ENCODE measurements at regions not wholly inside any gene's neighbourhood (a gene's known extent, or its start where the extent isn't known, plus 50 kb on each side); places are given as distances from the start of the nearest gene placed in this dataset.

DNA sequence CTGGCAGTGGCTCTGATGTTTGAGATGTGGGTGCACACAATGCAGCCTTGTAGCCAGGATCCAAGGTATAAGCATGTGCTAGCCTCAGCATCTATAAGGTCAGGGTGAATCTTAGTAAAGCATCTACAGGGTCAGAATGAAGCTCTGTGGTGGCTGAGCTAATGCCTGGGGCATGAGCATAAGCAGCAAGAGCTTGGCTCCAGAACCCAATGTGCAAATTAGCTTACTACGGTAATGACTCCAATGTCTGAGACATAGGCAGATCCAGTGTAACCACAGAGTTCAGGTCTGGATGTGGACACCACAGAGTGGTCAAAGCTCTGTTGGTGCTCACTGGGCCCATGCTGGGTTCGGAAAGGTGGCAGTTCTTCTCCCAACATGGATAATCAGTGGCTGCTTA lies 304.5 kb upstream of the NECTIN3 start:
- TF ChIP-seq, protein P1, sequence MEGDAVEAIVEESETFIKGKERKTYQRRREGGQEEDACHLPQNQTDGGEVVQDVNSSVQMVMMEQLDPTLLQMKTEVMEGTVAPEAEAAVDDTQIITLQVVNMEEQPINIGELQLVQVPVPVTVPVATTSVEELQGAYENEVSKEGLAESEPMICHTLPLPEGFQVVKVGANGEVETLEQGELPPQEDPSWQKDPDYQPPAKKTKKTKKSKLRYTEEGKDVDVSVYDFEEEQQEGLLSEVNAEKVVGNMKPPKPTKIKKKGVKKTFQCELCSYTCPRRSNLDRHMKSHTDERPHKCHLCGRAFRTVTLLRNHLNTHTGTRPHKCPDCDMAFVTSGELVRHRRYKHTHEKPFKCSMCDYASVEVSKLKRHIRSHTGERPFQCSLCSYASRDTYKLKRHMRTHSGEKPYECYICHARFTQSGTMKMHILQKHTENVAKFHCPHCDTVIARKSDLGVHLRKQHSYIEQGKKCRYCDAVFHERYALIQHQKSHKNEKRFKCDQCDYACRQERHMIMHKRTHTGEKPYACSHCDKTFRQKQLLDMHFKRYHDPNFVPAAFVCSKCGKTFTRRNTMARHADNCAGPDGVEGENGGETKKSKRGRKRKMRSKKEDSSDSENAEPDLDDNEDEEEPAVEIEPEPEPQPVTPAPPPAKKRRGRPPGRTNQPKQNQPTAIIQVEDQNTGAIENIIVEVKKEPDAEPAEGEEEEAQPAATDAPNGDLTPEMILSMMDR (IDR thresholded peaks at IDR 0.05; ENCODE audit: insufficient read depth, low read length, poor library complexity, severe bottlenecking) = no peak
- Histone ChIP-seq H3K27me3 (replicated peaks; ENCODE audit: control insufficient read depth, insufficient read depth, low read length) (no peaks in the 10 kb centered on the region), H3K4me3 (replicated peaks; ENCODE audit: low read depth, low read length) (no peak overlapping the region), H3K36me3 (ENCODE audit: control insufficient read depth, insufficient read depth, low read length) (no peaks in the 10 kb centered on the region)
- no peak for DNase-seq (ENCODE audit: extremely low read depth, insufficient read length)

DNA sequence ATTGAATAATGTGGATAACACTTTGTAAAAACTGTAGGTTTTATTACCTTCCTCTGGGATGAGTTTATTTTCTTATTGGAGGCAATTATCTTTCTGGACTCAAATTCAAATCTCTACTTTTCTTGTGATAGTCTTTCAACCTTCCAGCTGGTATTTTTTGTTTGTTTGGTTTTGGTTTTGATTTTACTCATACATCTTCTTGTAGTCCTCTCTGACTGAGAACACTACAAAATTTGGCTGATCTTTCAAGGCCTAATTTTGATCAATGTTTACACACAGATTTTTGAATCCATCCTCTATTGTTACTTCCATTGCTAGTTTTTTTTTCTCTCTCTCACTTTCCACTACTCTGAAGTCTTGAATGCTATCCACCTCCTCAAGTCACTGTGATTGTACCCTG lies 303.8 kb upstream of the NECTIN3 start:
- Histone ChIP-seq H3K27me3 (replicated peaks; ENCODE audit: control insufficient read depth, insufficient read depth, low read length) (no peaks in the 10 kb centered on the region), H3K4me3 (replicated peaks; ENCODE audit: low read depth, low read length) (no peak overlapping the region), H3K36me3 (ENCODE audit: control insufficient read depth, insufficient read depth, low read length) (no peaks in the 10 kb centered on the region)
- TF ChIP-seq, protein P1 (IDR thresholded peaks at IDR 0.05; ENCODE audit: insufficient read depth, low read length, poor library complexity, severe bottlenecking) = no peak
- no peak for DNase-seq (ENCODE audit: extremely low read depth, insufficient read length)

DNA sequence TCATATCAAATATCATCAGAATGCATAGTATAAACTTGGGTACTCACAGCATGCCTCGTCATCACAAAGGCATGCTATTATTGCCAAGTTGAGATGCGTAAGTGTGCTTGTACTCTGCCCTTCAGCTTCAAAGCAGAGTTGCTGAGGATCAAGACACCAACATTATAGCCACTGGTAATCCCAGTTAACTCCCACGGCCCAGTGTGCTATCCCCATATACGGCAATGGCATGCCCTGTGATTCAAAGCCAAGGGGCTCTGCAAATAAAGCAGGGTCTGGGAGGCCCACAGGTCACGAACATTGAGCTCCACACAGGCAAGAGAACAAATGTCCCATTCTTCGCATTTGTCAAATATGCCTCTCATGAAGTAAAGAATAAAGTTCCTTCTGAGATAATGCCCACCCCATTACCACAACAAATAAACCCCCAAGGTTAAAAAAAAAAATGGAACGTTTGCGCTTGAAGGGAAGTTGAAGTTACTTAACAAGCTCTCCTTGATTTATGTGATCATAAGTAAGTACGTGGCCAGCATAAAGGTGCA lies 298.1 kb upstream of the NECTIN3 start:
- no peaks in the 10 kb centered on the region for H3K36me3 ChIP-seq (ENCODE audit: control insufficient read depth, insufficient read depth, low read length)
- TF ChIP-seq, protein P1 (IDR thresholded peaks at IDR 0.05; ENCODE audit: insufficient read depth, low read length, poor library complexity, severe bottlenecking) = no peak

DNA sequence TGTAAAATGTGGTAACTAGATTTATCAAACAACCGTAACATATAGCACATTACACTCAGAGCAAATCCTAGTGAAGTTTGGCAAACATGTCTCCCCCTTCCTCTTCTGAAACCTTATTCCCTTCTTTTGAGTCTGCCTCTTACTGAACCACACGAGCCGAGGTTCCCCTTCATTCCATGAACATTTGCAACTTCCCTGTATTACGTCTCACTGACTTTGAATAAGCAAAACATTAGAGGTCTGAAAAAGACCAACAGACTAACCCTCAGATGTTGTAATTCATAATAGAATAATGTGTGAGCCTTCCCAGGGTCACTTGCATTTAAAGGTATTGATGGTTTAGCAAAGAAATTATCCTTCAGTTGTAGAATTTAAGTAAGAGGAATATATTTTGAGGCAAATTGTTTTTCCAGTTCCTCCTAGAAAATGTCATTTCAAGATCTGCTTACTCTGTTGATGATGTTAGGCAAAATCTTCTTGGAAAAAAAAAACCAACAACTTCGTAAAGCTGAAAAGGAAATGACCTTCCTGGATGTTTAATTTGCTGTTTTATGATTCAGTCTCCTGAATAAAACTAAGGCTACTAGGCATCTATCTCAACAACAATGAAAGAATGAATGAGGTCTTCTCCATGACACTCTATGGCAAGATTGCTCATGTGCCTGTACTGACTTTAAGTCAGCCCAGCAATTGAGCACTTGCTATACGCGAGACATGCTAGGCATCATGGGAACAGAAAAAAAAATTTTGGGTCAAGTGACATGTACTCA lies 296.9 kb upstream of the NECTIN3 start:
- H3K4me3 ChIP-seq (replicated peaks; ENCODE audit: low read depth, low read length) = no peak overlapping the region
- H3K36me3 ChIP-seq (ENCODE audit: control insufficient read depth, insufficient read depth, low read length) = no peaks in the 10 kb centered on the region
- no peaks in the 10 kb centered on the region for H3K27me3 ChIP-seq (replicated peaks; ENCODE audit: control insufficient read depth, insufficient read depth, low read length)
- no peak for DNase-seq (ENCODE audit: extremely low read depth, insufficient read length)
- TF ChIP-seq, protein P1 (IDR thresholded peaks at IDR 0.05; ENCODE audit: insufficient read depth, low read length, poor library complexity, severe bottlenecking) = no peak

More for the DNA sequence above, 298.1 kb upstream of the NECTIN3 start:
- no peak for DNase-seq (ENCODE audit: extremely low read depth, insufficient read length)
- Histone ChIP-seq H3K27me3 (replicated peaks; ENCODE audit: control insufficient read depth, insufficient read depth, low read length) (no peaks in the 10 kb centered on the region), H3K4me3 (replicated peaks; ENCODE audit: low read depth, low read length) (no peak overlapping the region)

DNA sequence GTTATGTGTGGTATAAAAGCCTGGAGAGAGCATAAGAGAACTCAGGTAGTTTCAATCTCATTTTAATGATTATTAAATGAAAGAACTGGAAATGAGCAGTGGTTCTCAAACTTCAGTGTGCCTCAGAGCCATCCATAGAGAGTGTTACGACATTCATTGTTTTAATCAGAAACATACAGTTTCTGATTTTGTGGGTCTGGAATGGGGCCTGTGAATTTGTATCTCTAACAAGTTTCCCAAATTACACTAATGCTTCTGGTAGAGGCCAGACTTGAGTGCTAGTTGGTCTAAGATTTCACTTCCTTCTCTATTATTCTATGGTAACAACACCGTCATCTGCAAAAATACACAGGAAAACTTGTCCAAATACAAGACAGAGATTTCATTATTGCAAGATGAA lies 292.0 kb upstream of the NECTIN3 start:
- TF ChIP-seq, protein P1 (IDR thresholded peaks at IDR 0.05; ENCODE audit: insufficient read depth, low read length, poor library complexity, severe bottlenecking) = no peak
- H3K4me3 ChIP-seq (replicated peaks; ENCODE audit: low read depth, low read length) = no peak overlapping the region
- no peak for DNase-seq (ENCODE audit: extremely low read depth, insufficient read length)
- no peaks in the 10 kb centered on the region for H3K27me3 ChIP-seq (replicated peaks; ENCODE audit: control insufficient read depth, insufficient read depth, low read length)
- no peaks in the 10 kb centered on the region for H3K36me3 ChIP-seq (ENCODE audit: control insufficient read depth, insufficient read depth, low read length)
